IPS DF 4.7 (cell line): ENCODE measurements at regions not wholly inside any gene's neighbourhood (a gene's known extent, or its start where the extent isn't known, plus 50 kb on each side); places are given as distances from the start of the nearest gene placed in this dataset.
"Not testable (repeated sequence)": the region's sequence is repeated elsewhere in the genome, so short reads cannot be mapped to it uniquely, and the experiment has no call there.

Experiments used
- DNase-seq: peaks from one replicate; pipeline ENCODE4 v3.0.0-alpha.2; 2013; ENCODE audit warnings: low spot score; ENCODE audit errors: extremely low read depth

- no peak for DNase-seq
Measured at GRCh38 chr5:112472614-112473013, 53.5 kb upstream of the EPB41L4A start.

- DNase-seq: no peak
Measured at GRCh38 chr5:112473989-112474388, 54.9 kb upstream of the EPB41L4A start.

- DNase-seq: no peak
Measured at GRCh38 chr5:112475747-112476365, 56.8 kb upstream of the EPB41L4A start.

GRCh38 chr5:112479418-112479817 lies 60.3 kb upstream of the EPB41L4A start:
- no peak for DNase-seq

- DNase-seq: no peak
Measured at GRCh38 chr5:112480501-112480900, 61.4 kb upstream of the EPB41L4A start.

GRCh38 chr5:112483704-112484103 lies 64.6 kb upstream of the EPB41L4A start:
- no peak for DNase-seq

- no peak for DNase-seq
Measured at GRCh38 chr5:112485934-112486355, 66.9 kb upstream of the EPB41L4A start.

GRCh38 chr5:112491257-112491656 lies 72.2 kb upstream of the EPB41L4A start:
- DNase-seq: no peak

- peak; percentile 25 for DNase-seq
Measured at GRCh38 chr5:112492291-112492690, 73.2 kb upstream of the EPB41L4A start.

- DNase-seq: not testable (repeated sequence)
Measured at GRCh38 chr5:112503749-112504501, 84.8 kb upstream of the EPB41L4A start.

- not testable (repeated sequence) for DNase-seq
Measured at GRCh38 chr5:112509097-112509496, 90.0 kb upstream of the EPB41L4A start.

- DNase-seq: no peak
Measured at GRCh38 chr5:112511920-112512319, 92.8 kb upstream of the EPB41L4A start.

GRCh38 chr5:112512901-112513300 lies 93.8 kb upstream of the EPB41L4A start:
- DNase-seq: no peak

GRCh38 chr5:112514111-112514510 lies 95.0 kb upstream of the EPB41L4A start:
- DNase-seq: no peak

GRCh38 chr5:112520474-112520873 lies 101.4 kb upstream of the EPB41L4A start:
- not testable (repeated sequence) for DNase-seq

- DNase-seq: not testable (repeated sequence)
Measured at GRCh38 chr5:112522891-112523673, 104.0 kb upstream of the EPB41L4A start.

GRCh38 chr5:112523674-112524263 lies 104.7 kb upstream of the EPB41L4A start:
- DNase-seq: not testable (repeated sequence)

- no peak for DNase-seq
Measured at GRCh38 chr5:112525217-112525616, 106.1 kb upstream of the EPB41L4A start.

GRCh38 chr5:112528928-112529327 lies 109.9 kb upstream of the EPB41L4A start:
- no peak for DNase-seq

- no peak for DNase-seq
Measured at GRCh38 chr5:112529525-112529924, 110.4 kb upstream of the EPB41L4A start.

GRCh38 chr5:112532654-112533360 lies 113.7 kb upstream of the EPB41L4A start:
- DNase-seq: no peak
